Breast epithelium (tissue), 4 donors: ENCODE measurements at regions not wholly inside any gene's neighbourhood (a gene's known extent, or its start where the extent isn't known, plus 50 kb on each side); places are given as distances from the start of the nearest gene placed in this dataset.

Source experiments
- DNase-seq, 2 donors: peaks; one replicate each; pipeline ENCODE4 v3.0.0-alpha.2; 2019; ENCODE audit warnings: low spot score in 2 of 2
- H3K27ac ChIP-seq, 2 donors: fragments of 200-600 bp; sonication (generic) in 1 of 2; one replicate each; pipeline ENCODE4 v1.5.1; 2016 to 2019; ENCODE audit warnings: mild to moderate bottlenecking in 1 of 2
- H3K27me3 ChIP-seq, 2 donors: fragments of 200-600 bp; sonication (generic) in 1 of 2; one replicate each; pipeline versions ENCODE4 v1.5.1 to v1.6.0; 2017 to 2019; ENCODE audit warnings: control low read depth in 1 of 2, mild to moderate bottlenecking in 1 of 2
- H3K36me3 ChIP-seq: fragments of 200-600 bp; one replicate; pipeline ENCODE4 v1.5.1; 2019
- H3K4me1 ChIP-seq, 2 donors: fragments of 200-600 bp; sonication (generic); one replicate each; pipeline ENCODE4 v1.5.1; 2016 to 2019; ENCODE audit warnings: control low read depth in 1 of 2
- H3K4me3 ChIP-seq, 3 donors: fragments of 200-600 bp; sonication (generic); 1 replicate in 2 of 3; 2 replicates in 1 of 3; pipeline ENCODE4 v1.5.1; 2016 to 2019; ENCODE audit warnings: mild to moderate bottlenecking in 3 of 3, moderate library complexity in 2 of 3
- H3K9me3 ChIP-seq, 2 donors: fragments of 200-600 bp; sonication (generic) in 1 of 2; one replicate each; pipeline ENCODE4 v1.5.1; 2016 to 2019; ENCODE audit warnings: control low read depth in 1 of 2
- POLR2A ChIP-seq: fragments of 450-650 bp; IDR thresholded peaks from one replicate; pipeline ENCODE4 v1.6.1; 2016; ENCODE audit warnings: antibody characterized with exemption, mild to moderate bottlenecking, moderate library complexity
- POLR2AphosphoS5 ChIP-seq, 3 donors: sonication (generic); formaldehyde crosslinking; IDR thresholded peaks; one replicate each; pipeline ENCODE4 v1.6.1; 2017; ENCODE audit warnings: antibody characterized with exemption in 3 of 3
- intact Hi-C: fragments of 100-400 bp; cut with DNase I; formaldehyde crosslinking; loops from one replicate; pipeline ENCODE4 v1.15.1; 2023; ENCODE audit warnings: low total_unique reads
- TF ChIP-seq, protein P1 (sequence below), 3 donors: fragments of 450-650 bp; IDR thresholded peaks; one replicate each; pipeline ENCODE4 v1.5.1; 2016 to 2017; ENCODE audit warnings: antibody characterized with exemption in 3 of 3, mild to moderate bottlenecking in 3 of 3, moderate library complexity in 3 of 3

DNA sequence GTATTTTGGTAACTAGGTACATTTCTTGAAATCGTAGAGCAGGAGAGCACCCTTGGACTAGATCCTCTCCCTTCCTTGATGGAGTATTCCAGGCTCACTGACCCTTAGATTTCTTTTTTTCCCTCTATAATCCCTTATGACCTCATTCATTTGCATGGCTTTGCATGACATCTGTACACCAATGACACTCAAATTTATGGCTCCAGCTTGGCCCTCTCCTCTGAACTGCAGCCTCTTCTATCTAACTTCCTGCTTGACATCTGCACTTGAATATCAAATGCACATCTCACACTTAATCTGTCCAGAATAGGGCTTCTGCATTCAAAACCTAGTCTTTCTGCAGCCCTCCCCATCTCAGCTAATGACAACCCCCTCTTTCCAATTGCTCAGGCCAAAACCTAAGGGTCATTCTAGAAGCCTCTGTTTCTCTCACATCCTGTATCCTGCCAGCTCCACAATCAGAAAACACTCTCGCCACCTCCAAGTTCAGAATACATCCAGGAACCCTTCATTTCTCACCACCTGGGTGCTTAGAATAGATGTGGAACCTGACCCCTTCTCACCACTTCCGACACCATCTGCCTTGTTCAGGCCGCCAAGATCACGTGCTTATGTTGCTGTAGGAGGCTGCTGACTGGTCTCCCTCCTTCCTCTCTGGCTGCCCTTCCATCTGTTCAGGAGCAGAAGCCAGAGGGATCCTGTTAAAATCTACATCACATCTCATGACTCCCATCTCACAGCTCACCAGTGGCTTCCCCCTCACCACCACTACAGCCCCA lies 138.9 kb upstream of the MTNR1B start:
- DNase-seq, result no peak
- no peaks in the 10 kb centered on the region for H3K9me3 ChIP-seq
- H3K4me3 ChIP-seq, result no peak overlapping the region
- intact Hi-C loops, result no loop called here
- no peaks in the 10 kb centered on the region for H3K36me3 ChIP-seq
- H3K27ac ChIP-seq, result no peak overlapping the region
- no peaks in the 10 kb centered on the region for H3K27me3 ChIP-seq
- TF ChIP-seq, protein P1, sequence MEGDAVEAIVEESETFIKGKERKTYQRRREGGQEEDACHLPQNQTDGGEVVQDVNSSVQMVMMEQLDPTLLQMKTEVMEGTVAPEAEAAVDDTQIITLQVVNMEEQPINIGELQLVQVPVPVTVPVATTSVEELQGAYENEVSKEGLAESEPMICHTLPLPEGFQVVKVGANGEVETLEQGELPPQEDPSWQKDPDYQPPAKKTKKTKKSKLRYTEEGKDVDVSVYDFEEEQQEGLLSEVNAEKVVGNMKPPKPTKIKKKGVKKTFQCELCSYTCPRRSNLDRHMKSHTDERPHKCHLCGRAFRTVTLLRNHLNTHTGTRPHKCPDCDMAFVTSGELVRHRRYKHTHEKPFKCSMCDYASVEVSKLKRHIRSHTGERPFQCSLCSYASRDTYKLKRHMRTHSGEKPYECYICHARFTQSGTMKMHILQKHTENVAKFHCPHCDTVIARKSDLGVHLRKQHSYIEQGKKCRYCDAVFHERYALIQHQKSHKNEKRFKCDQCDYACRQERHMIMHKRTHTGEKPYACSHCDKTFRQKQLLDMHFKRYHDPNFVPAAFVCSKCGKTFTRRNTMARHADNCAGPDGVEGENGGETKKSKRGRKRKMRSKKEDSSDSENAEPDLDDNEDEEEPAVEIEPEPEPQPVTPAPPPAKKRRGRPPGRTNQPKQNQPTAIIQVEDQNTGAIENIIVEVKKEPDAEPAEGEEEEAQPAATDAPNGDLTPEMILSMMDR (IDR thresholded peaks at IDR 0.05), result no peak
- TF ChIP-seq POLR2AphosphoS5 (IDR thresholded peaks at IDR 0.05) (no peak), POLR2A (no peak)
- no peaks in the 10 kb centered on the region for H3K4me1 ChIP-seq

DNA sequence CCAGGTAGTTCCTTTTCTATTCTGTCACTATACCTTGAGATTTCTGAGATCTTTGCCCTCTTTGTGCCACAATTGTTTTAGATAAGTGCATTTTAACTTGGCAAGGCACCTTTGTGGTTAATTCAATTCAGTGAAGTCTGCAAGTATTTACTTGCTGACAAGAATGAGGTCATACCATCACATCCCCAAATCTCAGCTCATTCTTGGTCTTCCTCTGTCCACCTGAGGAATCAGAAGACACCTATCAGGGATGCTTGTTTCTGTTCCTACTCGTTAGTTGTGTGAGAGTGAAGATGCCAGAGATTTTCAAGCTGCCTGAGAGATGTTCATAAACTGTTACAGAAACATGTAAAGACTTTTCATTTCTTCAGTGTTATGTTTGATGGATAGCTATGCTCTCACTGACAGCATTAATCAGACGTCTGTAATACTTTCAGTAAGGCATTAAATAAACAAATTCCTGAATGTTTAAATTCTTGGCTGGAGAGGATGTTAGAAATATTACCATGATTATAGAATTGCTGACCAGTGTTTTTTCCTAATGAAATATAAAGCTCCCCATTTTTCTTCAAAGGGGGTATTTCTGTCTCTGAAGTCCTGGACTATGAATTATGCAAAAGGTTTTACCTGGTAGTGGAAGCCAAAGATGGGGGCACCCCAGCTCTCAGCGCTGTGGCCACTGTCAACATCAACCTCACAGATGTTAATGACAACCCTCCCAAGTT lies 135.0 kb upstream of the MTNR1B start:
- H3K4me3 ChIP-seq, result no peak overlapping the region
- TF ChIP-seq, protein P1 (IDR thresholded peaks at IDR 0.05), result no peak
- no peak for TF ChIP-seq POLR2AphosphoS5 (IDR thresholded peaks at IDR 0.05)
- no peak for TF ChIP-seq POLR2A
- H3K4me1 ChIP-seq, result no peaks in the 10 kb centered on the region
- H3K9me3 ChIP-seq, result no peaks in the 10 kb centered on the region
- no peaks in the 10 kb centered on the region for H3K27me3 ChIP-seq
- no peaks in the 10 kb centered on the region for H3K36me3 ChIP-seq
- no peak overlapping the region for H3K27ac ChIP-seq
- intact Hi-C loops, result no loop called here
- no peak for DNase-seq

DNA sequence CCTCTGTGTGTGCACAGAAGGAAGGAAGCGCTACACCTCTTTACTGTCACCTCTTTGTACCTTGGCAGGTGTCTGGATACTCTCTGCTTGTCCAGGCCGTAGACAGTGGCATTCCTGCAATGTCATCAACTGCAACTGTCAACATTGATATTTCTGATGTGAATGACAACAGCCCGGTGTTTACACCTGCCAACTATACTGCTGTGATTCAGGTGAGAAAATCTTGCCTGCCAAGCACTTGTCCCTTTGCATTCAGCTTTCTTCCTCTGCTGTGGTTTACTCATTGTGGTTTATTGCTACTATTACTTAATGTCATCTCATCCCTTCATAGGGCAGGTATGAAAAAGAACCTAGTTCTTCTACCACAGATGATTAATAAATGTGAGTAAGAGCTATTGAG lies 131.9 kb upstream of the MTNR1B start:
- no peaks in the 10 kb centered on the region for H3K27me3 ChIP-seq
- no peak for DNase-seq
- no peaks in the 10 kb centered on the region for H3K4me1 ChIP-seq
- no peaks in the 10 kb centered on the region for H3K9me3 ChIP-seq
- H3K27ac ChIP-seq, result no peak overlapping the region
- H3K36me3 ChIP-seq, result no peaks in the 10 kb centered on the region
- H3K4me3 ChIP-seq, result no peak overlapping the region
- intact Hi-C loops, result no loop called here
- no peak for TF ChIP-seq POLR2A
- TF ChIP-seq, protein P1 (IDR thresholded peaks at IDR 0.05), result no peak
- TF ChIP-seq POLR2AphosphoS5 (IDR thresholded peaks at IDR 0.05), result no peak

DNA sequence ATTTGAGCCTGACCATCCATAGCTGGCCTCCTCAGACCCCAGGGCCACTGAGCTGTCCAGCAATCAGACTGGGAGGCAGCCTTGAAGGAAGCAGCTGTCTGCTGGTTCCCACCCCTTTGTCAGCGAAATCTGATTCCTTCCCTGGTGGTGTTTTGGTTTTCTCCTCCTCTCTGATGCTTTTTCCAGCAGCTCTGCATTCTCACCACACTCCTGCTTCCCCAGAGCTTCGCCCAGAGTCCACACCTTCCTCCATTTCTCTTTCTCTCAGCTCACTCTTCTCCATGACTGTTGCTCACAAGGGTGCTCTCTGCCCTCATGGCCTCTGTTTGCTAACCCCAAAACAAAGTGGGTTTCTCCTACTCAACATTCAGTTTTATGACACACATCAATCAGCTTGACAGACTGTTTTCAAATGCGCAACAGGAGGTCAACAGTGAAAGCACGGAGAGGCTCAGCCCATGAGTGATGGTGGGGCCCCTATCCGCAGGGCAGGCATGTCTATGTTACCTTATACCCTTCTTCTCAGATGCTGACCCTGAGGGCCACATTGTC lies 130.6 kb upstream of the MTNR1B start:
- no peak for DNase-seq
- no peak overlapping the region for H3K4me3 ChIP-seq
- H3K27me3 ChIP-seq, result no peaks in the 10 kb centered on the region
- H3K9me3 ChIP-seq, result no peaks in the 10 kb centered on the region
- intact Hi-C loops, result no loop called here
- H3K36me3 ChIP-seq, result no peaks in the 10 kb centered on the region
- H3K27ac ChIP-seq, result no peak overlapping the region
- TF ChIP-seq POLR2A (no peak), POLR2AphosphoS5 (IDR thresholded peaks at IDR 0.05) (no peak)
- TF ChIP-seq, protein P1 (IDR thresholded peaks at IDR 0.05), result no peak
- no peaks in the 10 kb centered on the region for H3K4me1 ChIP-seq

DNA sequence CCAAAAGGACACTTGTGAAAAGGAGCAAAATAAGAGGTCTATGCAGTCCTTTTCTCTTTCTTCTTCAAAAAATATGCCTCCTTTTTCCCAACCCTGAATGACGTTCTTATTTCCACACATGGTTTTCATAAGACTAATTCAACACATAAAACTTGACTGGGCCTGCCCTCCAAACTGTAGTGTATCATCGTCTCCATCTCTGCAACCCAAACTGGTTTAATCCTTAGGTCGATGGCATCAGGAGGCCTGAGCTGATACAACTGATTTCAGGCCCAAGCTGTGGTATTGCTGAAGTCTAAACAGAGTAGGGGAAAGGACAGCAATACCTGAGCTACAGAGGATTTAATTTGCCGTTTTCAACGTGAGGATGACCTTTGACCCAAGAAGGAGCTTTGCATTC lies 130.0 kb upstream of the MTNR1B start:
- no peaks in the 10 kb centered on the region for H3K36me3 ChIP-seq
- no peak overlapping the region for H3K4me3 ChIP-seq
- H3K27ac ChIP-seq, result no peak overlapping the region
- intact Hi-C loops, result no loop called here
- H3K27me3 ChIP-seq, result no peaks in the 10 kb centered on the region
- TF ChIP-seq POLR2AphosphoS5 (IDR thresholded peaks at IDR 0.05) (no peak), POLR2A (no peak)
- TF ChIP-seq, protein P1 (IDR thresholded peaks at IDR 0.05), result no peak
- H3K9me3 ChIP-seq, result no peaks in the 10 kb centered on the region
- H3K4me1 ChIP-seq, result no peaks in the 10 kb centered on the region
- DNase-seq, result no peak
